Left lung (tissue), 4 donors: ENCODE measurements at regions not wholly inside any gene's neighbourhood (a gene's known extent, or its start where the extent isn't known, plus 50 kb on each side); places are given as distances from the start of the nearest gene placed in this dataset.

Experiments used
- ATAC-seq: fragments of 200-7000 bp; cut with Tn5 transposase; one replicate; pipeline ENCODE4 v1.9.1; 2020; ENCODE audit warnings: moderate library complexity
- DNase-seq, 4 donors: peaks; one replicate each; pipeline ENCODE4 v3.0.0-alpha.2; 2013 to 2020
- H3K27ac ChIP-seq, 2 donors: fragments of 200-600 bp; sonication (generic) in 1 of 2; one replicate each; pipeline versions ENCODE4 v1.5.0 to v1.8.0; 2020 to 2021
- H3K27me3 ChIP-seq, 2 donors: fragments of 200-600 bp; sonication (generic) in 1 of 2; one replicate each; pipeline versions ENCODE4 v1.5.0 to v1.8.0; 2020 to 2021
- H3K36me3 ChIP-seq, 2 donors: fragments of 200-600 bp; sonication (generic) in 1 of 2; one replicate each; pipeline versions ENCODE4 v1.5.0 to v1.8.0; 2020 to 2021
- H3K4me1 ChIP-seq, 2 donors: fragments of 200-600 bp; one replicate each; pipeline ENCODE4 v1.8.0; 2021
- H3K4me3 ChIP-seq, 2 donors: fragments of 200-600 bp; sonication (generic) in 1 of 2; one replicate each; pipeline versions ENCODE4 v1.5.0 to v1.8.0; 2020 to 2021; ENCODE audit warnings: mild to moderate bottlenecking in 1 of 2
- H3K9me3 ChIP-seq, 2 donors: fragments of 200-600 bp; sonication (generic) in 1 of 2; one replicate each; pipeline versions ENCODE4 v1.5.0 to v1.8.0; 2020 to 2021
- intact Hi-C, 2 donors: fragments of 100-400 bp; cut with DNase I; formaldehyde crosslinking; loops; one replicate each; pipeline versions ENCODE4 v1.11.2 to v1.14.2; 2022
- TF ChIP-seq, protein P1 (sequence below), 2 donors: fragments of 200-600 bp; sonication (generic) in 1 of 2; IDR thresholded peaks; one replicate each; pipeline versions ENCODE4 v1.5.0 to v1.8.0; 2021; ENCODE audit warnings: antibody characterized with exemption in 2 of 2
- donor health status: DM: no; HTN: yes; CAD: no.
- donor health status: DM: no; HTN: no; CAD: no.

- H3K36me3 ChIP-seq, result no peaks in the 10 kb centered on the region
- no peaks in the 10 kb centered on the region for H3K27me3 ChIP-seq
- ATAC-seq, result no peak
- intact Hi-C loops, result no loop called here
- TF ChIP-seq, protein P1, sequence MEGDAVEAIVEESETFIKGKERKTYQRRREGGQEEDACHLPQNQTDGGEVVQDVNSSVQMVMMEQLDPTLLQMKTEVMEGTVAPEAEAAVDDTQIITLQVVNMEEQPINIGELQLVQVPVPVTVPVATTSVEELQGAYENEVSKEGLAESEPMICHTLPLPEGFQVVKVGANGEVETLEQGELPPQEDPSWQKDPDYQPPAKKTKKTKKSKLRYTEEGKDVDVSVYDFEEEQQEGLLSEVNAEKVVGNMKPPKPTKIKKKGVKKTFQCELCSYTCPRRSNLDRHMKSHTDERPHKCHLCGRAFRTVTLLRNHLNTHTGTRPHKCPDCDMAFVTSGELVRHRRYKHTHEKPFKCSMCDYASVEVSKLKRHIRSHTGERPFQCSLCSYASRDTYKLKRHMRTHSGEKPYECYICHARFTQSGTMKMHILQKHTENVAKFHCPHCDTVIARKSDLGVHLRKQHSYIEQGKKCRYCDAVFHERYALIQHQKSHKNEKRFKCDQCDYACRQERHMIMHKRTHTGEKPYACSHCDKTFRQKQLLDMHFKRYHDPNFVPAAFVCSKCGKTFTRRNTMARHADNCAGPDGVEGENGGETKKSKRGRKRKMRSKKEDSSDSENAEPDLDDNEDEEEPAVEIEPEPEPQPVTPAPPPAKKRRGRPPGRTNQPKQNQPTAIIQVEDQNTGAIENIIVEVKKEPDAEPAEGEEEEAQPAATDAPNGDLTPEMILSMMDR (IDR thresholded peaks at IDR 0.05), result no peak
- DNase-seq, result no peak
- H3K4me1 ChIP-seq, result no peaks in the 10 kb centered on the region
- H3K4me3 ChIP-seq, result no peak overlapping the region
- no peaks in the 10 kb centered on the region for H3K9me3 ChIP-seq
- H3K27ac ChIP-seq, result no peak overlapping the region
Observed at GRCh38 chr2:143819190-143819735, 690.0 kb downstream of the ARHGAP15 start.
